BJ (cell line): ENCODE measurements at regions not wholly inside any gene's neighbourhood (a gene's known extent, or its start where the extent isn't known, plus 50 kb on each side); places are given as distances from the start of the nearest gene placed in this dataset.
"Not testable (repeated sequence)": the region's sequence is repeated elsewhere in the genome, so short reads cannot be mapped to it uniquely, and the experiment has no call there.

Experiments used
- CTCF ChIA-PET: fragments of 350-600 bp; formaldehyde crosslinking; extraction: SDS; loops from one replicate; lab custom pipeline; 2021; ENCODE audit warnings: antibody characterized with exemption, inconsistent platforms; lab: Yijun Ruan, JAX
- POLR2A ChIA-PET: fragments of 300-600 bp; sonication (Branson Sonifier 250); formaldehyde crosslinking; extraction: SDS; loops from one replicate; lab custom pipeline; 2021; ENCODE audit warnings: antibody characterized with exemption; lab: Charles Lee
- DNase-seq: peaks from one replicate; pipeline ENCODE4 v3.0.0-alpha.2; 2011; ENCODE audit warnings: low read depth
- H3K27me3 ChIP-seq: 2 replicates; pipeline ENCODE4 v1.6.0; 2011; ENCODE audit warnings: low read length; ENCODE audit not compliant: control insufficient read depth, insufficient read depth
- H3K36me3 ChIP-seq: 2 replicates; pipeline ENCODE4 v1.5.1; 2011; ENCODE audit warnings: low read length; ENCODE audit not compliant: control insufficient read depth, insufficient read depth
- H3K4me3 ChIP-seq: 2 replicates; pipeline ENCODE4 v1.5.1; 2011; ENCODE audit warnings: low read depth, mild to moderate bottlenecking, control low read depth, low read length
- TF ChIP-seq, protein P1 (sequence below): IDR thresholded peaks from 2 replicates; pipeline ENCODE4 v1.5.1; 2011; ENCODE audit warnings: low read depth, mild to moderate bottlenecking, control low read depth, inconsistent platforms, low read length, moderate library complexity; ENCODE audit not compliant: insufficient read depth

GRCh38 chr3:152905631-152906030, 70.7 kb downstream of the P2RY1 start:
- no peaks in the 10 kb centered on the region for H3K36me3 ChIP-seq
- no peaks in the 10 kb centered on the region for H3K27me3 ChIP-seq
- ChIA-PET POLR2A (no interaction called here), CTCF (no interaction called here)
- TF ChIP-seq, protein P1, sequence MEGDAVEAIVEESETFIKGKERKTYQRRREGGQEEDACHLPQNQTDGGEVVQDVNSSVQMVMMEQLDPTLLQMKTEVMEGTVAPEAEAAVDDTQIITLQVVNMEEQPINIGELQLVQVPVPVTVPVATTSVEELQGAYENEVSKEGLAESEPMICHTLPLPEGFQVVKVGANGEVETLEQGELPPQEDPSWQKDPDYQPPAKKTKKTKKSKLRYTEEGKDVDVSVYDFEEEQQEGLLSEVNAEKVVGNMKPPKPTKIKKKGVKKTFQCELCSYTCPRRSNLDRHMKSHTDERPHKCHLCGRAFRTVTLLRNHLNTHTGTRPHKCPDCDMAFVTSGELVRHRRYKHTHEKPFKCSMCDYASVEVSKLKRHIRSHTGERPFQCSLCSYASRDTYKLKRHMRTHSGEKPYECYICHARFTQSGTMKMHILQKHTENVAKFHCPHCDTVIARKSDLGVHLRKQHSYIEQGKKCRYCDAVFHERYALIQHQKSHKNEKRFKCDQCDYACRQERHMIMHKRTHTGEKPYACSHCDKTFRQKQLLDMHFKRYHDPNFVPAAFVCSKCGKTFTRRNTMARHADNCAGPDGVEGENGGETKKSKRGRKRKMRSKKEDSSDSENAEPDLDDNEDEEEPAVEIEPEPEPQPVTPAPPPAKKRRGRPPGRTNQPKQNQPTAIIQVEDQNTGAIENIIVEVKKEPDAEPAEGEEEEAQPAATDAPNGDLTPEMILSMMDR, result no peak
- H3K4me3 ChIP-seq, result no peak overlapping the region
- no peak for DNase-seq

GRCh38 chr3:152909180-152909883, 74.4 kb downstream of the P2RY1 start:
- no peaks in the 10 kb centered on the region for H3K27me3 ChIP-seq
- CTCF ChIA-PET, result no interaction called here
- H3K36me3 ChIP-seq, result no peaks in the 10 kb centered on the region
- POLR2A ChIA-PET, result no interaction called here
- DNase-seq, result no peak
- TF ChIP-seq, protein P1, result no peak
- no peak overlapping the region for H3K4me3 ChIP-seq

DNA sequence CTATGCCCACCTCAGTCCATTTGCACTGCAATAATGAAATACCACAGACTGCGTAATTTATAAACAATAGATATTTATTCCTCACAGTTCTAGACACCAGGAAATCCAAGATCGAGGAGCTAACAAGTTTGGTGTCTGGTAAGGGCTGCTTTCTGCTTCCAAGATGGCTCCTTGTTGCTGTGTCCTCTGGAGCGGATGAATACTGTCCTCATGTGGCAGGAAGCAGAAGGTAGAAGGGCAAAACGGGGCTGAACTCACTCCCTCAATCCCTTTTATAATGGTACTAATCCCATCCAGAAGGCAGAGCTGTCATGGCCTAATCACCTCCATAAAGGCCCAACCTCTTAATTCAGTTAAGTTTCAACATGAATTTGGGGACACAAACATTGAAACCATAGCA, 75.3 kb downstream of the P2RY1 start:
- ChIA-PET POLR2A (no interaction called here), CTCF (interaction anchor here (0.6 kb wide), 1 partner anchor 19 kb away, joined by 3 read pairs; no protein-coding TSS in a partner anchor)
- no peak for DNase-seq
- no peak overlapping the region for H3K4me3 ChIP-seq
- H3K27me3 ChIP-seq, result no peaks in the 10 kb centered on the region
- H3K36me3 ChIP-seq, result no peaks in the 10 kb centered on the region
- TF ChIP-seq, protein P1, result no peak

DNA sequence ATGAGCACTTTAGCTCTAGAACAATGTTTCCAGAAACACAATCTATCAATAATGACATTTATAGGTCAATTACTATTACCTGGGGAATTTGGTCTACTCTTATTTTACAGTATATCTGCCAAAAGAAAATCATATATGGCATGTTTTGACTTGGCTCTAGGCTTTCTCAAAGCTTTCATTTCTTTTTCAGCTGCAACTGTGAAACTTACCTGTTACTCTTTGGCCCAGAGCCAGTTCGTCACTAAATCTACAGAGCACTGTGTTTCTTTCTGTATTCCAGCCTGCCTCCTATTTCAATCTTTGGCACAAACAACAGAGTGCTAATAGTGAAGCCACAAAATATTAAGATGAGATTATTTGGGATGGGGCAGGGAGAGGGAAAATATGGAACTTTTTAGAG, 76.0 kb downstream of the P2RY1 start:
- Histone ChIP-seq H3K4me3 (no peak overlapping the region), H3K27me3 (no peaks in the 10 kb centered on the region), H3K36me3 (no peaks in the 10 kb centered on the region)
- DNase-seq, result no peak
- TF ChIP-seq, protein P1, result no peak
- ChIA-PET CTCF (interaction anchor here (0.6 kb wide), 1 partner anchor 18 kb away, joined by 3 read pairs; no protein-coding TSS in a partner anchor), POLR2A (no interaction called here)

- H3K36me3 ChIP-seq, POLR2A ChIA-PET, DNase-seq, H3K4me3 ChIP-seq, H3K27me3 ChIP-seq, CTCF ChIA-PET: not testable (repeated sequence)
These were observed 79.8 kb downstream of the P2RY1 start for GRCh38 chr3:152914743-152915142.

- Histone ChIP-seq H3K27me3 (no peaks in the 10 kb centered on the region), H3K36me3 (no peaks in the 10 kb centered on the region), H3K4me3 (no peak overlapping the region)
- no peak for DNase-seq
- TF ChIP-seq, protein P1, result no peak
- ChIA-PET POLR2A (no interaction called here), CTCF (interaction anchor here (0.7 kb wide), 1 partner anchor 17 kb away, joined by 4 read pairs; no protein-coding TSS in a partner anchor)
These were observed 80.8 kb downstream of the P2RY1 start for GRCh38 chr3:152915695-152916094.
